ENCODE measurements at regions not wholly inside any gene's neighbourhood (a gene's known extent, or its start where the extent isn't known, plus 50 kb on each side); places are given as distances from the start of the nearest gene placed in this dataset.

DNA sequence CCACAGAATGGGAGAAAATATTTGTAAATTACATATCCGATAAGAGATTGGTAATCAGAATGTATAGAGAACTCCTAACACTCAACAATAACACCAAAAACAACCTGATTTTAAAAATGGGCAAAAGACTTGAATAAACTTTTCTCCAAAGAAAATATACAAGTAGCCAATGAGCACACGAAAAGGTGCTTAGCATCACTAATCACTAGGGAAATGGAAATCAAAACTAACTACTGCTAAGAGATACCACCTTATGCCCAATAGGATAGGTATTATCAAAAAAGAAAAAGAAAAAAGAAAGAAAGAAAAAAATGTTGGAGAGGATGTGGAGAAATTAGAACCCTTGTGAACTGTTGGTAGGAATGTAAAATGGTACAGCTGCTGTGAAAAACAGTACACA lies 212.1 kb downstream of the TLR4 start:
- Histone ChIP-seq H3K9ac (ENCODE audit: low read length) (no peak overlapping the region), H3K4me2 (ENCODE audit: low read length) (no peak overlapping the region), H2AFZ (ENCODE audit: low read depth, low read length) (no peak overlapping the region), H3K27me3 (ENCODE audit: insufficient read depth, low read length) (no peaks in the 10 kb centered on the region), H3K36me3 (ENCODE audit: insufficient read depth, low read length) (no peaks in the 10 kb centered on the region), H4K20me1 (ENCODE audit: insufficient read depth, low read length) (no peaks in the 10 kb centered on the region), H3K79me2 (ENCODE audit: insufficient read depth, low read length) (no peaks in the 10 kb centered on the region), H3K4me1 (ENCODE audit: insufficient read depth, low read length) (no peaks in the 10 kb centered on the region), H3K9me3 (ENCODE audit: insufficient read depth, low read depth, low read length) (no peaks in the 10 kb centered on the region), H3K4me3 (ENCODE audit: insufficient read depth, low read depth, low read length) (no peak overlapping the region), H3K27ac (ENCODE audit: low read depth, low read length) (no peak overlapping the region)
- no peak overlapping the region for H3K4me3 Mint-ChIP-seq (ENCODE audit: unreplicated experiment)
- H3K36me3 Mint-ChIP-seq (ENCODE audit: low read depth, unreplicated experiment), result no peaks in the 10 kb centered on the region
- FAIRE-seq, result no peak
- DNase-seq (ENCODE audit: low read depth), result no peak
- no peak overlapping the region for H3K27ac Mint-ChIP-seq (ENCODE audit: unreplicated experiment)
- H3K4me1 Mint-ChIP-seq (ENCODE audit: low read depth, unreplicated experiment), result peaks cover 3% of the 10 kb centered on the region
- no peaks in the 10 kb centered on the region for H3K27me3 Mint-ChIP-seq (ENCODE audit: low read depth, unreplicated experiment)
- no peaks in the 10 kb centered on the region for H3K9me3 Mint-ChIP-seq (ENCODE audit: unreplicated experiment)
- no peak for TF ChIP-seq EZH2 (IDR thresholded peaks at IDR 0.05; ENCODE audit: insufficient read depth, low read length)
- TF ChIP-seq, protein P1, sequence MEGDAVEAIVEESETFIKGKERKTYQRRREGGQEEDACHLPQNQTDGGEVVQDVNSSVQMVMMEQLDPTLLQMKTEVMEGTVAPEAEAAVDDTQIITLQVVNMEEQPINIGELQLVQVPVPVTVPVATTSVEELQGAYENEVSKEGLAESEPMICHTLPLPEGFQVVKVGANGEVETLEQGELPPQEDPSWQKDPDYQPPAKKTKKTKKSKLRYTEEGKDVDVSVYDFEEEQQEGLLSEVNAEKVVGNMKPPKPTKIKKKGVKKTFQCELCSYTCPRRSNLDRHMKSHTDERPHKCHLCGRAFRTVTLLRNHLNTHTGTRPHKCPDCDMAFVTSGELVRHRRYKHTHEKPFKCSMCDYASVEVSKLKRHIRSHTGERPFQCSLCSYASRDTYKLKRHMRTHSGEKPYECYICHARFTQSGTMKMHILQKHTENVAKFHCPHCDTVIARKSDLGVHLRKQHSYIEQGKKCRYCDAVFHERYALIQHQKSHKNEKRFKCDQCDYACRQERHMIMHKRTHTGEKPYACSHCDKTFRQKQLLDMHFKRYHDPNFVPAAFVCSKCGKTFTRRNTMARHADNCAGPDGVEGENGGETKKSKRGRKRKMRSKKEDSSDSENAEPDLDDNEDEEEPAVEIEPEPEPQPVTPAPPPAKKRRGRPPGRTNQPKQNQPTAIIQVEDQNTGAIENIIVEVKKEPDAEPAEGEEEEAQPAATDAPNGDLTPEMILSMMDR (IDR thresholded peaks at IDR 0.05; ENCODE audit: insufficient read depth, low read depth, low read length), result no peak

DNA sequence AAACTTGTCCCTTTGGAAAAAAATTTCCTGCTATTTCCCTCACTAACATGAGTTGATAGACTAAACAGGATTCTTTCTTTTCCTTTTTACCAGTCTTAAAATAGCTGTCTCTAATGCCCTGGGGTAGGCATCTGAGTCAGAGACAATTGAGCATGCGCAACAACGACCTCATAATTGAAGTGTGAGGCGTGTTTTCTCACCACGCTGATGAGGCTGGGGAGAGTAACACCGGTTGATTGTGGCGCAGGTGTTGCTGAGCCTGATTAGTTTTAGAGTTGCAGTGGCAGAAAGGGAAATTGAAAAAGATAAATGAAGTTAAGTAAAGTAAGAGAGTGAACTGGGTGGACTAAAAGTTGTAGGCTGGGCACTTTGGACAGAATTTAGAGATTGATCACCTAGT lies 213.7 kb downstream of the TLR4 start:
- no peak overlapping the region for H3K27ac ChIP-seq (ENCODE audit: low read depth, low read length)
- no peaks in the 10 kb centered on the region for H3K27me3 ChIP-seq (ENCODE audit: insufficient read depth, low read length)
- no peak overlapping the region for H3K4me3 ChIP-seq (ENCODE audit: insufficient read depth, low read depth, low read length)
- H3K4me2 ChIP-seq (ENCODE audit: low read length), result no peak overlapping the region
- no peaks in the 10 kb centered on the region for H3K36me3 Mint-ChIP-seq (ENCODE audit: low read depth, unreplicated experiment)
- DNase-seq (ENCODE audit: low read depth) (no peak), FAIRE-seq (no peak)
- no peaks in the 10 kb centered on the region for H4K20me1 ChIP-seq (ENCODE audit: insufficient read depth, low read length)
- TF ChIP-seq, protein P1 (IDR thresholded peaks at IDR 0.05; ENCODE audit: insufficient read depth, low read depth, low read length), result no peak
- no peak for TF ChIP-seq EZH2 (IDR thresholded peaks at IDR 0.05; ENCODE audit: insufficient read depth, low read length)
- no peaks in the 10 kb centered on the region for H3K4me1 ChIP-seq (ENCODE audit: insufficient read depth, low read length)
- H2AFZ ChIP-seq (ENCODE audit: low read depth, low read length), result no peak overlapping the region
- H3K9me3 ChIP-seq (ENCODE audit: insufficient read depth, low read depth, low read length), result no peaks in the 10 kb centered on the region
- H3K4me3 Mint-ChIP-seq (ENCODE audit: unreplicated experiment), result no peak overlapping the region
- no peaks in the 10 kb centered on the region for H3K79me2 ChIP-seq (ENCODE audit: insufficient read depth, low read length)
- H3K27me3 Mint-ChIP-seq (ENCODE audit: low read depth, unreplicated experiment), result no peaks in the 10 kb centered on the region
- no peak overlapping the region for H3K9ac ChIP-seq (ENCODE audit: low read length)
- peaks cover 3% of the 10 kb centered on the region for H3K4me1 Mint-ChIP-seq (ENCODE audit: low read depth, unreplicated experiment)
- no peak overlapping the region for H3K27ac Mint-ChIP-seq (ENCODE audit: unreplicated experiment)
- H3K36me3 ChIP-seq (ENCODE audit: insufficient read depth, low read length), result no peaks in the 10 kb centered on the region
- no peaks in the 10 kb centered on the region for H3K9me3 Mint-ChIP-seq (ENCODE audit: unreplicated experiment)

DNA sequence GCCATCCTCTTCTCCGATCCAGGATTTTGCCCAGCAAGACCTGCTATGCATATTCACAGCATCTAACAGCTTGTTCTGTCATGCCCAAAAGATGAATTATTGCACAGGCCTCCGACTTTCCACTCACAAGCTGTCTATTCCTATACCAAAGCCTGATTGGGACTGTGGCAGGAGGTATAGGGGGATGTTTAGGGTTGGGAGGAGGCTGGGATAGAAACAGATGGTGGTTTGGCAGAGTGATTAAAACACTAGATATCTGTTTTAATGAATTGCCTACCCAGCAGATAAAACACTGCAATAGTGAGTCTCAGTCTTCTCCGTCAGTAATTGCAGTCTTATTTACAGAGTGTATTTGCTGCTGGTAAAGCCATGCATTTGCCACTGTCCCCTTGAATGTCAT lies 215.3 kb downstream of the TLR4 start:
- no peak overlapping the region for H3K4me3 ChIP-seq (ENCODE audit: insufficient read depth, low read depth, low read length)
- no peak for TF ChIP-seq EZH2 (IDR thresholded peaks at IDR 0.05; ENCODE audit: insufficient read depth, low read length)
- TF ChIP-seq, protein P1 (IDR thresholded peaks at IDR 0.05; ENCODE audit: insufficient read depth, low read depth, low read length), result no peak
- H3K27me3 ChIP-seq (ENCODE audit: insufficient read depth, low read length), result no peaks in the 10 kb centered on the region
- H3K79me2 ChIP-seq (ENCODE audit: insufficient read depth, low read length), result no peaks in the 10 kb centered on the region
- no peaks in the 10 kb centered on the region for H4K20me1 ChIP-seq (ENCODE audit: insufficient read depth, low read length)
- H3K36me3 ChIP-seq (ENCODE audit: insufficient read depth, low read length), result no peaks in the 10 kb centered on the region
- H3K9me3 ChIP-seq (ENCODE audit: insufficient read depth, low read depth, low read length), result no peaks in the 10 kb centered on the region
- no peaks in the 10 kb centered on the region for H3K4me1 ChIP-seq (ENCODE audit: insufficient read depth, low read length)
- Mint-ChIP-seq H3K27me3 (ENCODE audit: low read depth, unreplicated experiment) (no peaks in the 10 kb centered on the region), H3K36me3 (ENCODE audit: low read depth, unreplicated experiment) (no peaks in the 10 kb centered on the region), H3K4me1 (ENCODE audit: low read depth, unreplicated experiment) (peaks cover 3% of the 10 kb centered on the region), H3K27ac (ENCODE audit: unreplicated experiment) (no peak overlapping the region), H3K9me3 (ENCODE audit: unreplicated experiment) (no peaks in the 10 kb centered on the region), H3K4me3 (ENCODE audit: unreplicated experiment) (no peak overlapping the region)
- no peak overlapping the region for H3K9ac ChIP-seq (ENCODE audit: low read length)
- no peak overlapping the region for H2AFZ ChIP-seq (ENCODE audit: low read depth, low read length)
- H3K27ac ChIP-seq (ENCODE audit: low read depth, low read length), result no peak overlapping the region
- DNase-seq (ENCODE audit: low read depth) (no peak), FAIRE-seq (no peak)
- H3K4me2 ChIP-seq (ENCODE audit: low read length), result no peak overlapping the region

Data from astrocyte (in vitro differentiated cells and primary cell).